HEK293T (cell line): ENCODE measurements at regions not wholly inside any gene's neighbourhood (a gene's known extent, or its start where the extent isn't known, plus 50 kb on each side); places are given as distances from the start of the nearest gene placed in this dataset.

Experiments
- CTCF ChIA-PET: fragments of 350-600 bp; formaldehyde crosslinking; extraction: SDS; loops from one replicate; lab custom pipeline; 2021; ENCODE audit warnings: antibody characterized with exemption, inconsistent platforms; lab: Yijun Ruan, JAX
- POLR2A ChIA-PET: fragments of 350-600 bp; formaldehyde crosslinking; extraction: SDS; loops from one replicate; lab custom pipeline; 2020; ENCODE audit warnings: antibody characterized with exemption, inconsistent platforms; lab: Yijun Ruan, JAX
- DNase-seq: peaks from one replicate; pipeline ENCODE4 v3.0.0; 2012; ENCODE audit warnings: mixed read lengths; ENCODE audit errors: extremely low spot score
- ARNT ChIP-seq: fragments of 450-650 bp; IDR thresholded peaks from 2 replicates; pipeline ENCODE4 v1.6.1; 2017; ENCODE audit warnings: mild to moderate bottlenecking
- BHLHE40 ChIP-seq: fragments of 450-650 bp; IDR thresholded peaks from 2 replicates; pipeline ENCODE4 v1.6.1; 2016; ENCODE audit warnings: mild to moderate bottlenecking, moderate library complexity, borderline replicate concordance
- CTBP1 ChIP-seq: fragments of 450-650 bp; IDR thresholded peaks from 2 replicates; pipeline ENCODE4 v1.6.1; 2016; ENCODE audit warnings: borderline replicate concordance
- ELF4 ChIP-seq: fragments of 450-650 bp; IDR thresholded peaks from 2 replicates; pipeline ENCODE4 v1.6.1; 2017; ENCODE audit warnings: antibody characterized with exemption
- FOXA1 ChIP-seq: fragments of 450-650 bp; IDR thresholded peaks from 2 replicates; pipeline ENCODE4 v1.6.1; 2016; ENCODE audit warnings: mild to moderate bottlenecking
- FOXK2 ChIP-seq: fragments of 450-650 bp; IDR thresholded peaks from 2 replicates; pipeline ENCODE4 v1.6.1; 2016; ENCODE audit warnings: mild to moderate bottlenecking
- FOXM1 ChIP-seq: fragments of 450-650 bp; IDR thresholded peaks from 2 replicates; pipeline ENCODE4 v1.6.1; 2017; ENCODE audit warnings: mild to moderate bottlenecking, borderline replicate concordance
- HDGF ChIP-seq: fragments of 450-650 bp; IDR thresholded peaks from 2 replicates; pipeline ENCODE4 v1.6.1; 2017; ENCODE audit warnings: antibody characterized with exemption, borderline replicate concordance
- L3MBTL2 ChIP-seq: fragments of 450-650 bp; conservative IDR thresholded peaks from 2 replicates; pipeline ENCODE4 v1.6.1; 2016; ENCODE audit warnings: mild to moderate bottlenecking
- LEF1 ChIP-seq: fragments of 450-650 bp; IDR thresholded peaks from 2 replicates; pipeline ENCODE4 v1.6.1; 2017; ENCODE audit warnings: mild to moderate bottlenecking, borderline replicate concordance
- NFRKB ChIP-seq: fragments of 450-650 bp; IDR thresholded peaks from 2 replicates; pipeline ENCODE4 v1.6.1; 2016; ENCODE audit warnings: mild to moderate bottlenecking, moderate library complexity
- SP1 ChIP-seq: fragments of 450-650 bp; IDR thresholded peaks from 2 replicates; pipeline ENCODE4 v1.6.1; 2017
- SUZ12 ChIP-seq: fragments of 450-650 bp; IDR thresholded peaks from 2 replicates; pipeline ENCODE4 v1.6.1; 2016; ENCODE audit warnings: mild to moderate bottlenecking
- TARDBP ChIP-seq: fragments of 450-650 bp; IDR thresholded peaks from 2 replicates; pipeline ENCODE4 v1.6.1; 2016
- ZNF384 ChIP-seq: fragments of 450-650 bp; IDR thresholded peaks from 2 replicates; pipeline ENCODE4 v1.6.1; 2016
- TF ChIP-seq, protein P1 (sequence below): fragments of 450-650 bp; IDR thresholded peaks from 2 replicates; pipeline ENCODE4 v1.6.1; 2016

DNA sequence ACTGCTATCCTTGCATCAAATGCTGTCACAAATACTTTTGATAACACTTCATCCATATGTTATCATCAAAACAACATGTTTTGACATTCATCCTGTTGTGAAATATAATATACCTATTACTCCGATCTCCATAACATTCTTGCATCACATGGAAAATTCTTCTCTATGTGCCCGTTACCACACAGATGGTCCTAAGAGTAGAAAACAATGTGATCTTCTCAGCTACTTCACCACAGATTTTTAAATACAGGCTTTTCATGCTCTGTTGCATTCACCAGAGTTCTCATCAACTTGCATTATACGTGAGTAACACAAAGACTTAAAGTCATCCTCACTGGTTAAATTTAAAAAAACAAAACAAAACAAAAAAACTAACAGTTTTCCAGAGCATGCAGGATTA is 1603.3 kb upstream of the ZEB2 start:
- DNase-seq: no peak
- CTCF ChIA-PET: no interaction called here
- no peak for TF ChIP-seq L3MBTL2
- POLR2A ChIA-PET: no interaction called here

DNA sequence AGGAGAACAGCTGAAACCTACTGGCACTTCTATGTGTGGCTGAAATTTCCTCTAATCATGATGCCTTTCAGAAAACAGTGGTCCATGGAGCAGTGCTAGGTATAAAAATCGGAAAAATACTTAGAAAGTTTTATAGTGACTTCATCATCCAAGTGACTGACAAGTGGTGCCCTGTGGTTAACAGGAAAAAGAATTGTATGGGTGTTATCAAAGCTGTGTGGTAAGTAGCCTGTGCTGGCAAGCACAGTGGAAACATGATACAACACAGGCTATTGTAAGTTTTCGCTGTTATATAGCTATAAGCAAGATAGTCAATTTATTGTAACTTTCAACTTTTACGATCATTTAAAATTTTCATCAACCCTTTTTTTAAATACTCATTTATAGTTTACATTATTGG is 1599.7 kb upstream of the ZEB2 start:
- no peak for DNase-seq
- TF ChIP-seq SP1: no peak
- TF ChIP-seq, protein P1, sequence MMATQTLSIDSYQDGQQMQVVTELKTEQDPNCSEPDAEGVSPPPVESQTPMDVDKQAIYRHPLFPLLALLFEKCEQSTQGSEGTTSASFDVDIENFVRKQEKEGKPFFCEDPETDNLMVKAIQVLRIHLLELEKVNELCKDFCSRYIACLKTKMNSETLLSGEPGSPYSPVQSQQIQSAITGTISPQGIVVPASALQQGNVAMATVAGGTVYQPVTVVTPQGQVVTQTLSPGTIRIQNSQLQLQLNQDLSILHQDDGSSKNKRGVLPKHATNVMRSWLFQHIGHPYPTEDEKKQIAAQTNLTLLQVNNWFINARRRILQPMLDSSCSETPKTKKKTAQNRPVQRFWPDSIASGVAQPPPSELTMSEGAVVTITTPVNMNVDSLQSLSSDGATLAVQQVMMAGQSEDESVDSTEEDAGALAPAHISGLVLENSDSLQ: 0 out of 2 replicates have a peak, but pooled peaks have one; percentile 9
- POLR2A ChIA-PET: no interaction called here
- CTCF ChIA-PET: no interaction called here

DNA sequence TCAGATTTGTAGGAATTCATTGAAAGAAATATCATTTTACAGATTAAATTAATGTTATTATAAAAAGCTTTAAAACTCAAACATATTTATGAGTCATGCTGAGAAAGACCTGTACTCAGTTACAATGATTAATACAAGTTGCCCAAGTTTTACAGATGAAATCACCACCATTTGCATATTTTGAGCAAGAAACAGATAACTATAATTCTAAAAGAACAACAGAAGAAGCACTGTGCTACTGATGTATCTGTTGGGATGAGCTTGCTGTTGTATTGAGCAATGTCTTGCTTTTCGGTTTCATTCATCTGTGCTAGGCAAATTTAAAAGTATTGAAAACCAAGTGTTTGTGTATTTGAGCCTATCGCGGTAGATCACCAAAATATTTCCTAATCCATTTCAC is 1589.1 kb upstream of the ZEB2 start:
- DNase-seq: no peak
- TF ChIP-seq ELF4: no peak
- TF ChIP-seq L3MBTL2: no peak
- TF ChIP-seq FOXA1: no peak
- no peak for TF ChIP-seq CTBP1
- TF ChIP-seq SUZ12: no peak
- TF ChIP-seq ZNF384: no peak
- TF ChIP-seq, protein P1: no peak
- no peak for TF ChIP-seq TARDBP
- TF ChIP-seq FOXM1: no peak
- TF ChIP-seq SP1: no peak
- no peak for TF ChIP-seq NFRKB
- no peak for TF ChIP-seq ARNT
- no peak for TF ChIP-seq LEF1
- TF ChIP-seq FOXK2: no peak
- TF ChIP-seq BHLHE40: no peak
- TF ChIP-seq HDGF: no peak
- CTCF ChIA-PET: no interaction called here
- POLR2A ChIA-PET: no interaction called here

DNA sequence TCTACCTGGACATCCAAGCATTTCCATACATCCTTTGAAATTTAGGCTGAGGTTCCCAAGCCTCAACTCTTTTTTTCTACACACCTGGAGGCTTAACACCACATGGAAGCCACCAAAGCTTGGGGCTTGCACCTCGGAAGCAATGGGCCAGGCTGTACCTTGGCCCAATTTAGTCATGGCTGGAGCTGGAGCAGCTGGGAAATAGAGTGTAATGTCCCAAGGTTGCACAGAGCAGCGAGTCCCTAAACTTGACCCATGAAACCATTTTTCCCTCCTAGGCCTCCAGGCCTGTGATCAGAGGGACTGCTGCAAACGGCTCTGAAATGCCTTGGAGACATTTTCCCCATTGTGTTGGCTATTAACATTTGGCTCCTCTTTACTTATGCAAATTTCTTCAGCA is 1574.3 kb upstream of the ZEB2 start:
- ChIA-PET POLR2A (no interaction called here), CTCF (no interaction called here)
- DNase-seq: no peak
- TF ChIP-seq ARNT (no peak), ELF4 (no peak), HDGF (no peak), FOXK2 (no peak), FOXA1 (no peak)
- TF ChIP-seq, protein P1: no peak

DNA sequence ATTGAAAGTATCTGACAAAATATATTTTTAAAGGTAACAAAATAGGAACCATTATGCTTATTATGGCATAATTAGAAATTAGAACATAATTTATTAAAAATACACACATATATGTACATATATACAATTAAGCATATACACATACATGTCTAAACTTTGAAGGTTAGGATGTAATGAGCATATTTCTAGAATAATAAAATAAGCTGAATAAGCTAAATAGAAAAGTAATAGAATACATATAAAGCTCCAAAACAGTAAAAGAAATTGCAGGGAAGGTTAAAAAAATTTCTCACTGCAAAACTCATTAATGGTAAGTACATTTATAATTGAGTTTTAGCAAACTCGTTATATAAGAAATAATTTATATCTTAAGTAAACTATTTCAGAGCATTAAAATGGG is 1561.5 kb upstream of the ZEB2 start:
- CTCF ChIA-PET: no interaction called here
- POLR2A ChIA-PET: no interaction called here
- DNase-seq: no peak
- TF ChIP-seq BHLHE40 (no peak), TARDBP (no peak), FOXM1 (no peak), L3MBTL2 (no peak), SP1 (no peak), ARNT (no peak), ZNF384 (no peak), FOXK2 (no peak), FOXA1 (no peak), NFRKB (no peak), HDGF (no peak), CTBP1 (no peak), ELF4 (no peak), LEF1 (no peak), SUZ12 (no peak)
- TF ChIP-seq, protein P1: no peak

DNA sequence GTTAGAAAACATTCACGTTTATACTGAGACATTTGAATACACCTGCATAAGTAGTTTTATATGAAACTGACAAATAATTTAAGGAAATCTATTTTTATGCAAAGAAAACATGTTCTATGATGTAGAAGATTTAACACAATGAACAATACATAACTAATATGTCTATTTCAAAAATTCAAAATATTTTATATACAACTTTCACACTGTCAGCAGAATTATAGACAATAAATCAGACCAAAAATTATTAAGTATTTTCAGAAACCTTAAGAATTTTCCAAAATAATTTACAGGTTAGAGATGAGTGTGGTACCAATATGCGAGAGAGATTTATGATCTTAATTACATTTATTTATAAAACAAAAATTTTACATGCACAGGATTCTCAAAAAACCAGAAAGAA is 1561.0 kb upstream of the ZEB2 start:
- TF ChIP-seq FOXK2: no peak

DNA sequence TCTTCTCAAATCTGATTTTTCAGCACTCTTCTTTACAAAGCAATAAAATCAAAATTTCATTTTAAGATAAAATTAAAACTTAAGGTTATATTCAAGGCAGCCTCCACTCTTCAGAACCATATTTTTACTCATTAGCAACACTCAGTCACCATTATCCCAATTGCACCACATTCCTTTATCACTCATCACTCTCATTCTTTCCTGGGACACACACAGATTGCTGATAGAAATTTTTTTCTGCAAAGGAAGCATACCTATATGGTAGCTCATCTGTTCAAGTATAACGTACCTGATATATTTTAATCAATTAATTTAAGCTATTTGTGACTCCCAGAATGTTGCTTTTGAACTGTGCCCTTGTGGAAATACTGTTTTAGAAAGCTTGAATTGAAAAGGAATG is 1559.3 kb upstream of the ZEB2 start:
- no peak for DNase-seq
- POLR2A ChIA-PET: no interaction called here
- CTCF ChIA-PET: no interaction called here
- no peak for TF ChIP-seq ELF4
- no peak for TF ChIP-seq HDGF
- no peak for TF ChIP-seq FOXA1
- no peak for TF ChIP-seq FOXM1
- no peak for TF ChIP-seq CTBP1
- TF ChIP-seq NFRKB: no peak
- no peak for TF ChIP-seq FOXK2
- no peak for TF ChIP-seq BHLHE40
- TF ChIP-seq TARDBP: no peak
- TF ChIP-seq ARNT: no peak
- no peak for TF ChIP-seq LEF1
- TF ChIP-seq SUZ12: no peak
- no peak for TF ChIP-seq L3MBTL2

More for the DNA sequence above, 1561.0 kb upstream of the ZEB2 start:
- ChIA-PET POLR2A (no interaction called here), CTCF (no interaction called here)
- no peak for DNase-seq
